GM18499 (cell line): ENCODE measurements at regions not wholly inside any gene's neighbourhood (a gene's known extent, or its start where the extent isn't known, plus 50 kb on each side); places are given as distances from the start of the nearest gene placed in this dataset.

Experiments
- ATAC-seq: cut with Tn5 transposase; IDR thresholded peaks from one replicate; pipeline ENCODE4 v1.9.1; 2021; ENCODE audit warnings: moderate number of reproducible peaks; ENCODE audit not compliant: insufficient read depth, unreplicated experiment

- no peak for ATAC-seq
These were observed 431.7 kb upstream of the MAP3K7 start for GRCh38 chr6:91018586-91018985.

- no peak for ATAC-seq
These were observed 426.6 kb upstream of the MAP3K7 start for GRCh38 chr6:91013511-91013910.

GRCh38 chr6:90997076-90997475, 410.2 kb upstream of the MAP3K7 start:
- no peak for ATAC-seq

GRCh38 chr6:90993770-90994169, 406.9 kb upstream of the MAP3K7 start:
- ATAC-seq = no peak

- no peak for ATAC-seq
These were observed 402.9 kb upstream of the MAP3K7 start for GRCh38 chr6:90989763-90990162.

DNA sequence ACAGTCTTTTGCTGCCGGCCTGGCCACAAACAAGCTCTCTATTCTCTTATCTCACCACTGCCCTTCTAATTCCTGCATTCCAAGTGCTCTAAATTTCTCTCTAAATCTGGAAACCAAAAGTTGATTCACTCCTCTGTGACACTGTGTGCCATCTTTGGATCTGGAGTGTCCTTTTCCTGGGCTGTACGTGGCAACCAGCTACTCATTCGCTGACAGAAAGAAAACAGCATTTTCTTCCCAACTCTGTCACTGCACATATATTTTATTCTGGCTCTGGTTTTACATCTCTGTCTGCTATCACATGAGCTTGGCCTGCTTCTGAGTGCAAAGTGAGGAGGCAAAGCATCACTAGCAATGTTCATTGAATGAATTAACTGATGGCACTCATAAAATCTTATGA, 397.2 kb upstream of the MAP3K7 start:
- ATAC-seq = no peak

- no peak for ATAC-seq
These were observed 396.6 kb upstream of the MAP3K7 start for GRCh38 chr6:90983462-90983861.

GRCh38 chr6:90982581-90982980, 395.7 kb upstream of the MAP3K7 start:
- no peak for ATAC-seq

GRCh38 chr6:90982051-90982450, 395.2 kb upstream of the MAP3K7 start:
- no peak for ATAC-seq

GRCh38 chr6:90978046-90978445, 391.2 kb upstream of the MAP3K7 start:
- peak; percentile 65 for ATAC-seq

GRCh38 chr6:90977513-90977912, 390.6 kb upstream of the MAP3K7 start:
- ATAC-seq = no peak

DNA sequence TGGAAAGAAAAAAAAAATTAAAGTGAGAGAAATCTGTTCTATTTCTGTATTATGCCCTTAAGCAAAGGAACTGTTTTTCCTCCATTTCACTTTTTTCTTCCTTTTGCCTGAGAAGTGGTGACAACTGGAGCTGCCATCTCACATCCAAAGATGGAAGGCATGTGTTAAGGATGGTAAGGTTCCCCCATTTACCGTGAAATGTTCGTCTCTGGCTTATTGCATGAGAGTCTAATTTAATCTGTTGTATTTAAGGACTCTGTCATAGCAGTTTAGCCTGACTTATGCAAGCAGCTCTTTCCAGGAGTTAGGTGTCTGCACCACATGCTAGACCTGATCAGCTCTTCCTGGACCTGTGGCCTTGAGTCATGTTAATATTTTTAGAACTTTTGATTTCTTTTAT, 389.5 kb upstream of the MAP3K7 start:
- no peak for ATAC-seq

DNA sequence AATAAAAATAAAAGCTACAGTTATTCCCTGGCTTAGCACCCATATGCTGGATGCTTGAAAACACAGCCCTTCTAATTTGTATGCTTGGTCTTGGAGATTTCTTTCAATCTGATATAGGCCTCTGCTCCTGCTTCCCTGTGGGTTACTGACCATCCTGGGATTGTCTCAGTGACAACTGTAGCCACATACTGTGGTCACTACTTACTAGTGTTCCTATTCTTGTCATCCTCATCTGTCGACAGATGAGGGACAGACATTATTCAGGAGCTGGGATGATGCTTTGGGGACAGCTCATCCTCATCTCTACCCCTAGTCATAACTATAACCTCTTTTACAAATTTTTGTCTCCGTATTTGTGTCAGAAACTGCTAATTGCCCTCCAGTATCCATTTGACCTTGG, 388.9 kb upstream of the MAP3K7 start:
- ATAC-seq = no peak

GRCh38 chr6:90973188-90973587, 386.3 kb upstream of the MAP3K7 start:
- no peak for ATAC-seq

GRCh38 chr6:90970672-90971071, 383.8 kb upstream of the MAP3K7 start:
- no peak for ATAC-seq

GRCh38 chr6:90967471-90967870, 380.6 kb upstream of the MAP3K7 start:
- no peak for ATAC-seq

DNA sequence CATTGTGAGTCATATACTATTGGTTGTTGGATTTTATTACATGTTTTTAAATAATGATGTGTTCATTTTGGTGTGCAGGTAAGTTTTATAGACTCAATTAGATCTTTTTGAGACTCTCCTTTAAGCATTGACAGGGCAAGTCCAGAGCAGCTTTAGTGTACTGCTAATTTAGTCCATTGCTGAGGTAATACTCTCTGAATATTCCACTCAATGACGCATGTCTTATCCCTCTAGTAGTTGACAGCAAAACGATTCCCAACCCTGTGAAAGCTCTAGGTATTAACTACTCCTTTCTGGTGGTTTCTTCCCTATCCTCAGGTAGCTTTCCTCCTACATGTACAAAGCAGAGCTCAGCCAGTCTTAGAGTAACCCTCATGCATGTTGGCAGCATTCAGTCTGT, 373.5 kb upstream of the MAP3K7 start:
- ATAC-seq = no peak

- no peak for ATAC-seq
These were observed 368.4 kb upstream of the MAP3K7 start for GRCh38 chr6:90955246-90955645.

DNA sequence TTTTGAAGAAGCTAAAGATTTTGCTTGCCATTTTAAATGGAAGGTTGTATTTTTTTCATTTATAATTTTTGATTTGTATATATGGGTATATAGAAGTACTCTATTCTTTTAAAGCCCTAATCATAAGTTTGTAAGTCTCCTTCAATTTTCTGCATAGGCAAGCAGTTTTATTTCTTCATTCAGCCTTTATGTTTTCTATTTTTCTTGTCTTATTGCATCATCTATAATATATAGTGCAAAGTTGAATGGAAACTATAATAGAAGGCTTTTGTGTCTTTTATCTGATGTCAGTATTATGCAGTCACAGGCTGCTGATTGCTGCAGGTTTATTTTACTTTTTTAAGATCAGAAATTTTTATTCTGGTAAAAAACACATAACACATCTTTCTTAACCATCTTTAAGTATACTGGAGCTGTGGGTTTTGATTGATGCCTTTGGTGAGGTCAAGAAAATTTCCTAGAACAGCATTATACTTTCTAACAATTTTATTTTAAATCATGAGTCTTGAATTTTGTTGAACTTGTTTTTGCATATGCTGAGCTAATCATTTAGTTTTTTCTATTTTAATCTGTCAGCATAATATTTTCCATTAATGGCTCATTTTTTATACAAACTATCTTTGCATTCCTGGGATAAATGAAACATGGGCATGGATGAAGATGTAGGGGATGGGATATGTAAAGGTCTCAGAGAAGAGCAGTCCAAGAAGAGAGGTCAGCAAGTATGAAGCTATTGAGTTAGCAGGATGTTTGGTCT, 366.7 kb upstream of the MAP3K7 start:
- no peak for ATAC-seq

GRCh38 chr6:90952176-90952575, 365.3 kb upstream of the MAP3K7 start:
- ATAC-seq = no peak

- no peak for ATAC-seq
These were observed 361.7 kb upstream of the MAP3K7 start for GRCh38 chr6:90948540-90948939.

GRCh38 chr6:90947184-90948064, 360.6 kb upstream of the MAP3K7 start:
- no peak for ATAC-seq
